Keratinocyte (primary cell): ENCODE measurements at regions not wholly inside any gene's neighbourhood (a gene's known extent, or its start where the extent isn't known, plus 50 kb on each side); places are given as distances from the start of the nearest gene placed in this dataset.

Experiments
- DNase-seq: peaks from one replicate; pipeline ENCODE4 v3.0.0-alpha.2; 2011; ENCODE audit warnings: low read depth, missing footprints, low spot score
- FAIRE-seq: peaks from 2 replicates; lab custom pipeline; 2011; peaks lifted over from hg19 to GRCh38; lab: Jason Lieb, UNC
- H2AFZ ChIP-seq: 2 replicates; pipeline ENCODE4 v1.6.0; 2012; ENCODE audit warnings: low read length, control low read depth, inconsistent platforms; ENCODE audit not compliant: control insufficient read depth
- H3K27ac ChIP-seq: 2 replicates; pipeline ENCODE4 v1.5.1; 2011; ENCODE audit warnings: low read length; ENCODE audit not compliant: control insufficient read depth, insufficient read depth
- H3K27me3 ChIP-seq: 3 replicates; pipeline ENCODE4 v1.6.0; 2011; ENCODE audit warnings: low read length; ENCODE audit not compliant: control insufficient read depth, insufficient read depth; ENCODE audit errors: extremely low read depth
- H3K36me3 ChIP-seq, 2 experiments: 2 replicates in 1 of 2; 3 replicates in 1 of 2; pipeline ENCODE4 v1.5.1; 2011; ENCODE audit warnings: low read length in 2 of 2, mild to moderate bottlenecking in 1 of 2; ENCODE audit not compliant: control insufficient read depth in 2 of 2, insufficient read depth in 2 of 2; ENCODE audit errors: extremely low read depth in 1 of 2
- H3K4me1 ChIP-seq: 3 replicates; pipeline ENCODE4 v1.5.1; 2011; ENCODE audit warnings: low read length; ENCODE audit not compliant: control insufficient read depth, insufficient read depth; ENCODE audit errors: extremely low read depth
- H3K4me2 ChIP-seq: 3 replicates; pipeline ENCODE4 v1.6.0; 2011; ENCODE audit warnings: low read depth, low read length; ENCODE audit not compliant: control insufficient read depth, insufficient read depth; ENCODE audit errors: extremely low read depth
- H3K4me3 ChIP-seq, 3 experiments: fragments of 200-600 bp in 1 of 3; sonication (generic) in 1 of 3; 2 replicates in 2 of 3; 3 replicates in 1 of 3; pipeline ENCODE4 v1.5.1; 2011 to 2016; ENCODE audit warnings: low read length in 3 of 3, mild to moderate bottlenecking in 3 of 3, control low read depth in 2 of 3, inconsistent platforms in 1 of 3, low read depth in 1 of 3, mixed read lengths in 1 of 3, mixed run types in 1 of 3, moderate library complexity in 1 of 3; ENCODE audit not compliant: control insufficient read depth in 2 of 3, insufficient read depth in 2 of 3; ENCODE audit errors: extremely low read depth in 1 of 3
- H3K79me2 ChIP-seq: 2 replicates; pipeline ENCODE4 v1.6.0; 2012; ENCODE audit warnings: low read length; ENCODE audit not compliant: control insufficient read depth, insufficient read depth
- H3K9ac ChIP-seq: 3 replicates; pipeline ENCODE4 v1.6.0; 2011; ENCODE audit warnings: low read length; ENCODE audit not compliant: control insufficient read depth, insufficient read depth; ENCODE audit errors: extremely low read depth
- H3K9me1 ChIP-seq: 3 replicates; pipeline ENCODE4 v1.6.0; 2011; ENCODE audit warnings: low read length; ENCODE audit not compliant: control insufficient read depth, insufficient read depth; ENCODE audit errors: extremely low read depth
- H3K9me3 ChIP-seq: 2 replicates; pipeline ENCODE4 v1.5.1; 2012; ENCODE audit warnings: low read depth, low read length; ENCODE audit not compliant: control insufficient read depth
- H4K20me1 ChIP-seq: 3 replicates; pipeline ENCODE4 v1.6.0; 2011; ENCODE audit warnings: low read length; ENCODE audit not compliant: control insufficient read depth, insufficient read depth; ENCODE audit errors: extremely low read depth
- EZH2 ChIP-seq: IDR thresholded peaks from one replicate; pipeline ENCODE4 v1.6.1; 2012; ENCODE audit warnings: inconsistent platforms, mild to moderate bottlenecking, low read length, moderate library complexity
- dilution Hi-C: fragments of 300-500 bp; cut with MboI; formaldehyde crosslinking; loops from one replicate; pipeline ENCODE4 v1.7.0; 2020; ENCODE audit warnings: low sequenced_read_pairs; ENCODE audit not compliant: extremely low pct_ligation_motif_present
- TF ChIP-seq, protein P1 (sequence below), 3 experiments: IDR thresholded peaks in 1 of 3; conservative IDR thresholded peaks in 1 of 3; optimal IDR thresholded peaks in 1 of 3; 2 replicates in 2 of 3; 3 replicates in 1 of 3; pipeline versions ENCODE3 to v1.5.1; 2011; ENCODE audit warnings: low read length in 3 of 3, mild to moderate bottlenecking in 3 of 3, moderate library complexity in 2 of 3, control low read depth in 1 of 3, inconsistent platforms in 1 of 3; ENCODE audit not compliant: insufficient read depth in 2 of 3; ENCODE audit errors: extremely low read depth in 1 of 3

DNA sequence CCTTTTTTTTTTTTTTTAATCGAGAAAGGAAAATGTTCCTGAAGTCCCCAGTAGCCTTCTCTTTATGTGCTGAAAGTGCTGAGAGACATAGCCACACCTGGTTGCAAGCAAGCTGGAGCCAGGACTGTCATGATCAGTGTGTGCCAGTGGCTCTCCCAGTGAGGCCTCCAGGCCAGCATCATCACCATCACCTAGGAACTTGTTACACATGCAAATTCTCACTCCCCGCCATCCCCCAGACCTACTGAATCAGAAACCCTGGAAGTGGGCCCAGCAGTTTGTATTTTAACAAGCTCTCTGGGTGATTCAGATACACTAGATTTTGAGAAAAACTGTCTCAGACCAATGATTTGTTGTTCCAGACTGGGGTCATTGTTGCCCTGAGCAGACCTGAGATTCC is 181.9 kb upstream of the GLRA1 start:
- Histone ChIP-seq H3K4me2 (no peak overlapping the region), H3K27ac (no peak overlapping the region), H3K4me1 (no peaks in the 10 kb centered on the region), H3K9ac (no peak overlapping the region), H4K20me1 (no peaks in the 10 kb centered on the region), H3K27me3 (no peaks in the 10 kb centered on the region), H3K79me2 (no peaks in the 10 kb centered on the region), H2AFZ (no peak overlapping the region), H3K9me3 (no peaks in the 10 kb centered on the region), H3K4me3 (no peak overlapping the region), H3K36me3 (no peaks in the 10 kb centered on the region), H3K9me1 (no peaks in the 10 kb centered on the region)
- dilution Hi-C loops: no loop called here
- DNase-seq (no peak), FAIRE-seq (no peak)
- TF ChIP-seq, protein P1, sequence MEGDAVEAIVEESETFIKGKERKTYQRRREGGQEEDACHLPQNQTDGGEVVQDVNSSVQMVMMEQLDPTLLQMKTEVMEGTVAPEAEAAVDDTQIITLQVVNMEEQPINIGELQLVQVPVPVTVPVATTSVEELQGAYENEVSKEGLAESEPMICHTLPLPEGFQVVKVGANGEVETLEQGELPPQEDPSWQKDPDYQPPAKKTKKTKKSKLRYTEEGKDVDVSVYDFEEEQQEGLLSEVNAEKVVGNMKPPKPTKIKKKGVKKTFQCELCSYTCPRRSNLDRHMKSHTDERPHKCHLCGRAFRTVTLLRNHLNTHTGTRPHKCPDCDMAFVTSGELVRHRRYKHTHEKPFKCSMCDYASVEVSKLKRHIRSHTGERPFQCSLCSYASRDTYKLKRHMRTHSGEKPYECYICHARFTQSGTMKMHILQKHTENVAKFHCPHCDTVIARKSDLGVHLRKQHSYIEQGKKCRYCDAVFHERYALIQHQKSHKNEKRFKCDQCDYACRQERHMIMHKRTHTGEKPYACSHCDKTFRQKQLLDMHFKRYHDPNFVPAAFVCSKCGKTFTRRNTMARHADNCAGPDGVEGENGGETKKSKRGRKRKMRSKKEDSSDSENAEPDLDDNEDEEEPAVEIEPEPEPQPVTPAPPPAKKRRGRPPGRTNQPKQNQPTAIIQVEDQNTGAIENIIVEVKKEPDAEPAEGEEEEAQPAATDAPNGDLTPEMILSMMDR (optimal IDR thresholded peaks at IDR 0.05 in 1 of 3, IDR thresholded peaks at IDR 0.05 in 1 of 3, conservative IDR thresholded peaks at IDR 0.05 in 1 of 3; ENCODE audit: extremely low read depth in 1 of 3, insufficient read depth in 2 of 3, low read length in 3 of 3): no peak
- TF ChIP-seq EZH2: no peak

DNA sequence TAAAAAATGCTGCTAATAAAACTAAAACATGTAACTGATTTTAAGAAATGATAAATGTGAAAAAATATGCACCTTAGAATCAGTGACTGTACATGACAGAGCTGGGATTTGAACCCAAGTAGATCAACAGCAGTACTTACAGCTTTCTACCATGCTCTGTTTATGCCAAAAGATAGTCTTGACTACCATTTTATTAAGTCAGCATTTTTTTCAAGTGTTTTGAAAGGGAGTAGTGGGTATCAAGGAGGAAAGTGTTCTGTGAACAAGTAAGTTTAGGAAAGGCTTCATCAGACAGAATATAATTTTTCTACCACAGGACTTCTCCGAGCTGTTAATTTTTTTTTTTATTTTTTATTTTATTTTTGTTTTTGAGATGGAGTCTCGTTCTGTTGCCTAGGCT is 180.4 kb upstream of the GLRA1 start:
- Histone ChIP-seq H3K4me1 (no peaks in the 10 kb centered on the region), H3K79me2 (no peaks in the 10 kb centered on the region), H3K4me2 (no peak overlapping the region), H3K27me3 (no peaks in the 10 kb centered on the region), H2AFZ (no peak overlapping the region), H3K9me1 (no peaks in the 10 kb centered on the region), H3K9ac (no peak overlapping the region), H4K20me1 (no peaks in the 10 kb centered on the region), H3K36me3 (no peaks in the 10 kb centered on the region), H3K27ac (no peak overlapping the region), H3K9me3 (no peaks in the 10 kb centered on the region), H3K4me3 (no peak overlapping the region)
- FAIRE-seq (no peak), DNase-seq (no peak)
- dilution Hi-C loops: no loop called here
- TF ChIP-seq, protein P1 (optimal IDR thresholded peaks at IDR 0.05 in 1 of 3, IDR thresholded peaks at IDR 0.05 in 1 of 3, conservative IDR thresholded peaks at IDR 0.05 in 1 of 3; ENCODE audit: extremely low read depth in 1 of 3, insufficient read depth in 2 of 3, low read length in 3 of 3): no peak
- no peak for TF ChIP-seq EZH2
